Caco-2 (cell line): ENCODE measurements at regions not wholly inside any gene's neighbourhood (a gene's known extent, or its start where the extent isn't known, plus 50 kb on each side); places are given as distances from the start of the nearest gene placed in this dataset.

Source experiments
- BruUV-seq: library from RNA; stranded (reverse); fragments of 400-500 nt; replicated peaks from 2 replicates; lab custom pipeline; 2021; lab: Mats Ljungman, UMichigan
- CTCF ChIA-PET: fragments of 300-600 bp; sonication (Branson Sonifier 250); formaldehyde crosslinking; loops from one replicate; lab custom pipeline; 2022; ENCODE audit warnings: antibody characterized with exemption; lab: Charles Lee
- POLR2A ChIA-PET: fragments of 300-600 bp; sonication (Branson Sonifier 250); formaldehyde crosslinking; loops from one replicate; lab custom pipeline; 2022; ENCODE audit warnings: antibody characterized with exemption; lab: Charles Lee
- DNase-seq, 2 experiments: peaks; one replicate each; pipeline versions ENCODE4 v3.0.0 to v3.0.0-alpha.2; 2020 to 2022
- H3K27me3 ChIP-seq: replicated peaks from 2 replicates; pipeline ENCODE4 v1.6.0; 2011; ENCODE audit warnings: low read length; ENCODE audit not compliant: control insufficient read depth, insufficient read depth
- H3K36me3 ChIP-seq: 2 replicates; pipeline ENCODE4 v1.5.1; 2011; ENCODE audit warnings: low read length; ENCODE audit not compliant: control insufficient read depth, insufficient read depth
- H3K4me1 ChIP-seq: fragments of 250-450 bp; sonication (Bioruptor Pico); 2 replicates; pipeline ENCODE4 v1.5.1; 2020; ENCODE audit warnings: mild to moderate bottlenecking
- H3K4me3 ChIP-seq: 2 replicates; pipeline ENCODE4 v1.5.1; 2011; ENCODE audit warnings: low read depth, mild to moderate bottlenecking, control low read depth, low read length
- H3K9me3 ChIP-seq: fragments of 250-450 bp; sonication (Bioruptor Pico); 2 replicates; pipeline ENCODE4 v1.5.1; 2020; ENCODE audit warnings: mild to moderate bottlenecking, moderate library complexity
- H3K27ac Mint-ChIP-seq: one replicate; pipeline ENCODE4 v1.8.0; 2022; ENCODE audit warnings: mixed read lengths; ENCODE audit not compliant: unreplicated experiment
- H3K27me3 Mint-ChIP-seq: one replicate; pipeline ENCODE4 v1.8.0; 2022; ENCODE audit warnings: mixed read lengths; ENCODE audit not compliant: insufficient read depth, unreplicated experiment
- H3K36me3 Mint-ChIP-seq: one replicate; pipeline ENCODE4 v1.8.0; 2022; ENCODE audit warnings: mild to moderate bottlenecking, mixed read lengths; ENCODE audit not compliant: insufficient read depth, unreplicated experiment
- H3K4me1 Mint-ChIP-seq: one replicate; pipeline ENCODE4 v1.8.0; 2022; ENCODE audit warnings: low read depth, mixed read lengths; ENCODE audit not compliant: unreplicated experiment
- H3K4me3 Mint-ChIP-seq: one replicate; pipeline ENCODE4 v1.8.0; 2022; ENCODE audit warnings: mild to moderate bottlenecking, moderate library complexity, mixed read lengths; ENCODE audit not compliant: unreplicated experiment
- H3K9me3 Mint-ChIP-seq: one replicate; pipeline ENCODE4 v1.8.0; 2022; ENCODE audit warnings: mixed read lengths; ENCODE audit not compliant: unreplicated experiment
- CTCF ChIP-seq, 2 experiments: fragments of 200-600 bp in 1 of 2; IDR thresholded peaks; 1 replicate in 1 of 2; 2 replicates in 1 of 2; pipeline versions ENCODE4 v1.5.1 to v1.8.0; 2011 to 2022; ENCODE audit warnings: antibody characterized with exemption in 1 of 2, control low read depth in 1 of 2, inconsistent platforms in 1 of 2, low read depth in 1 of 2, low read length in 1 of 2, mild to moderate bottlenecking in 1 of 2, moderate library complexity in 1 of 2; ENCODE audit not compliant: insufficient read depth in 1 of 2, severe bottlenecking in 1 of 2, unreplicated experiment in 1 of 2
- intact Hi-C: fragments of 100-400 bp; cut with micrococcal nuclease; formaldehyde crosslinking; loops from one replicate; pipeline ENCODE4 v1.10.0; 2022; ENCODE audit not compliant: unreplicated experiment

GRCh38 chr12:47360771-47361388, 281.1 kb upstream of the AMIGO2 start:
- H3K4me3 ChIP-seq = no peak overlapping the region
- Mint-ChIP-seq H3K4me3 (no peak overlapping the region), H3K36me3 (no peaks in the 10 kb centered on the region), H3K27me3 (no peaks in the 10 kb centered on the region), H3K27ac (no peak overlapping the region), H3K4me1 (peaks cover 17% of the 10 kb centered on the region), H3K9me3 (peaks cover 6% of the 10 kb centered on the region)
- intact Hi-C loops = loop anchor here (2.0 to 5.0 kb wide), 2 partner anchors 14 to 49 kb away; no protein-coding TSS in a partner anchor
- no peaks in the 10 kb centered on the region for H3K36me3 ChIP-seq
- ChIA-PET CTCF (interaction anchor here (1.1 kb wide), 1 partner anchor 328 kb away, joined by 7 read pairs; no protein-coding TSS in a partner anchor), POLR2A (no interaction called here)
- H3K27me3 ChIP-seq = no peaks in the 10 kb centered on the region
- BruUV-seq = no TSS peak
- H3K4me1 ChIP-seq = peaks cover 4% of the 10 kb centered on the region
- TF ChIP-seq CTCF (IDR thresholded peaks at IDR 0.05; ENCODE audit: insufficient read depth in 1 of 2, low read depth in 1 of 2, low read length in 1 of 2, severe bottlenecking in 1 of 2, unreplicated experiment in 1 of 2) = no peak
- H3K9me3 ChIP-seq = no peaks in the 10 kb centered on the region
- no peak for DNase-seq

GRCh38 chr12:47360093-47360480, 280.3 kb upstream of the AMIGO2 start:
- CTCF ChIA-PET = no interaction called here
- H3K9me3 Mint-ChIP-seq = peaks cover 14% of the 10 kb centered on the region

More at GRCh38 chr12:47360093-47360480, 280.3 kb upstream of the AMIGO2 start:
- H3K9me3 ChIP-seq = no peaks in the 10 kb centered on the region
- no peaks in the 10 kb centered on the region for H3K27me3 ChIP-seq
- no TSS peak for BruUV-seq
- POLR2A ChIA-PET = no interaction called here
- Mint-ChIP-seq H3K4me1 (peaks cover 17% of the 10 kb centered on the region), H3K36me3 (no peaks in the 10 kb centered on the region), H3K4me3 (no peak overlapping the region), H3K27ac (no peak overlapping the region), H3K27me3 (no peaks in the 10 kb centered on the region)
- intact Hi-C loops = loop anchor here (2.0 to 5.0 kb wide), 2 partner anchors 13 to 48 kb away; no protein-coding TSS in a partner anchor
- no peak for TF ChIP-seq CTCF (IDR thresholded peaks at IDR 0.05; ENCODE audit: insufficient read depth in 1 of 2, low read depth in 1 of 2, low read length in 1 of 2, severe bottlenecking in 1 of 2, unreplicated experiment in 1 of 2)
- DNase-seq = no peak
- no peaks in the 10 kb centered on the region for H3K36me3 ChIP-seq
- H3K4me3 ChIP-seq = no peak overlapping the region
- H3K4me1 ChIP-seq = no peaks in the 10 kb centered on the region
